ENCODE measurements at regions not wholly inside any gene's neighbourhood (a gene's known extent, or its start where the extent isn't known, plus 50 kb on each side); places are given as distances from the start of the nearest gene placed in this dataset.

GRCh38 chr7:98520356-98520951 is 96.6 kb upstream of the NPTX2 start:
- TF ChIP-seq CTCF (IDR thresholded peaks at IDR 0.05) (no peak), POLR2A (IDR thresholded peaks at IDR 0.05) (no peak)
